Amygdala (tissue), 56 donors: ENCODE measurements at regions not wholly inside any gene's neighbourhood (a gene's known extent, or its start where the extent isn't known, plus 50 kb on each side); places are given as distances from the start of the nearest gene placed in this dataset.
"Not testable (repeated sequence)": the region's sequence is repeated elsewhere in the genome, so short reads cannot be mapped to it uniquely, and the experiment has no call there.

ENCODE experiments used
- DNase-seq, 56 donors: peaks; one replicate each; lab custom pipeline; 2025; lab: John Stamatoyannopoulos, UW

DNA sequence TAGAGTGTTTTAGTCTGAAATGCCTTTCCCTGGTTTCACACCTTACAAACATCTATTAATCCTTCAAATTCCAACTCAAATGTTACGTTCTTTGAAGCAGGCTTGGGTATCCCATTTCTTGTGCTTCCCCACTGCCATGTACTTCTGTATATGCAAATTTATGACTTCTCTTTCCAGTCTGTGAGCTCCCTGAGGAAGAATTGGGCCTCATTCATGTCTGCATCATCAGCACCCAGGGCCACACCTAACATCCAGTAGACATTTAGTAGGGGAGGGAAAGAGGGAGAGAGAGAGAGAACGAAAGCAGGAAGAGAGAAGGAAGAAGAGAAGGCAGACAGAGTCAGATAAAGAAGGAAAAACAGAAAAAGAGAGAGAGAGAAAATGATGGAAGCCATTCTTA, 53.3 kb upstream of the KY start:
- DNase-seq = no peak

DNA sequence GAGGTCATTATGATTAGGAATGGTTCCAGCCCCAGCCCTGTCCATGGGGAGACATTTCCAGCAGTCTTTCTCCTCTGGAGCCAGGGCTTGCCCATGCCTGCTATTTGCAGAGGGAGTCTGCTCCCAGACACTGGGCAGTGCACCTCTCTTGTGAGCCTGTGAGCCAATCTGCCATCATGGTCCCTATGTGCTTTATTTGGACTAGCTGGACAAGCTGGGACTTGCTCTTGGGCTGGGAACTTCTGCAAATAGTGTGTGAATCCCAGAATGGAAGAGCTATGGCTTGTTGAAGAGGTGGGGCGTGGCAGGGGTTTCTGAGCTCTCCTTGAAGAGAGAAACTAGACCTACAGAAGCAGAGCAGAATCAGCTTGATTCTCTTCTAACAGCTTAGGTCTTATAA, 53.7 kb upstream of the KY start:
- DNase-seq = no peak

DNA sequence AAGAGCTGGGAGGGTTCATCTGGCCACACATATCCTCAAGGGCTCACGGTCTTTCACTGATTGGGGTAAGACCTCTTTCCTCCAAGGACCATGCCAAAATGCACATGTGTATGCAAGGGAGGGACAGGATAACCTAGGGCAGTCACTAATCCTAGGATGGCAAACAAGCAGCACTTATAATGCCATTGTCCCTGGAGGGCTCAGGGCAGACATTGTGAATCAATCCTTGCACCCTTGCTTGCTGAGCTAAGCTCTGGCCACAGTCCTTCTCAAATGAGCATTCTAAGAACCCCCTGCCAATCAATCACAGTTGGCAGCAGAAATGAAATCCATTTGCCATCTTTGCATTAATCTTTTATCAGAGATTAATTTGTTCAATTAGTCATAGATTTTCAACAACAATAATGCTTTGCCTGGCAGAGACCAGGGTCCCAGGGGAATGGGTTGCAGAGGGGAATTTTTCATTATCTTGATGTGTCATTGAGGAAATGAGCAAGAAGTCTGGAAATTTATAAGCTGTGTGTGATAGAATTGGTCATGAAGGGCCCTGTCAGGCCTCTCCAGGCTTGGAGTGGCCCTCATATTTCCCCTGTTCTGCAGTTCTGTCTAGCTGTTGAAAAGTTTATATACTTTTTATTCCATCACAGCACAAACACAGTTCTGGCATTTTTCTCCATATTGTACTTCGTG, 57.2 kb upstream of the KY start:
- DNase-seq = no peak

DNA sequence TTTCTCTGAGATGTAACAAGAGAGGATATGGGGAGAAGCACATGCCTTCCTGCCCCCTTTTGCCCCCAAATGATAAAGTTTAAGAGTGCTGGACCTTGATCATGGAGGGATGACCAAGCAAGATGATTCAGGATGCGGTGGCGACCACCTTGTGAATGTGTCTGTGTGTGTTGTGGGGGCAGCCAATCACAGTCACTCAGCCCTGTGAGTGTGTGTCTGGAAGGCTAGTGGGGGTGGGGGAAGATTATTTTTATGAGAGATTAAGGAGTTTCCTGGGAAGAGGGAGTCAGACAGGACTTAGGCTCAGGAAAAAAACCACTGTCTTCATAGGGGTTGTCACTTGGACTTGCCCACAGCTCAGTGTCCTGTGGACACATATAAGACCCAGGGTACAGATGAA, 57.8 kb upstream of the KY start:
- DNase-seq = no peak

DNA sequence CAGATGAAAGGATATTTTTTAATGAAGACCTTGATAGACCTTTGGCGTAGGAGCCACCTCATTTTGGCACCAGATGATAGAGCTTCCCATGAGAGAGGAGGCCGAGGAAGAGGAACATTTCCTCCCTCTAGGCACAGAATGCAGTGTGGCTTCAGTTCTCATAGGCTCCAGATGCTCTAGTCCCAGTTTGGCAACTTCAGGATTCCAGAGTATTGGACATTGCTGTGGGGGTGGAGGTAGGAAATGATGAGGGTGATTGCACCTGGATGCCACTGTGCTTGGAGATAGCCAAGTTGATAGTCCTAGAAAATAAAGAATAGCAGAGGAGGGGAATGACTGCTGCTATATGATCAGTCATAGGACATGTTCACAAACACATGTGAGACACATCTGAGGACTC, 58.3 kb upstream of the KY start:
- no peak for DNase-seq

DNA sequence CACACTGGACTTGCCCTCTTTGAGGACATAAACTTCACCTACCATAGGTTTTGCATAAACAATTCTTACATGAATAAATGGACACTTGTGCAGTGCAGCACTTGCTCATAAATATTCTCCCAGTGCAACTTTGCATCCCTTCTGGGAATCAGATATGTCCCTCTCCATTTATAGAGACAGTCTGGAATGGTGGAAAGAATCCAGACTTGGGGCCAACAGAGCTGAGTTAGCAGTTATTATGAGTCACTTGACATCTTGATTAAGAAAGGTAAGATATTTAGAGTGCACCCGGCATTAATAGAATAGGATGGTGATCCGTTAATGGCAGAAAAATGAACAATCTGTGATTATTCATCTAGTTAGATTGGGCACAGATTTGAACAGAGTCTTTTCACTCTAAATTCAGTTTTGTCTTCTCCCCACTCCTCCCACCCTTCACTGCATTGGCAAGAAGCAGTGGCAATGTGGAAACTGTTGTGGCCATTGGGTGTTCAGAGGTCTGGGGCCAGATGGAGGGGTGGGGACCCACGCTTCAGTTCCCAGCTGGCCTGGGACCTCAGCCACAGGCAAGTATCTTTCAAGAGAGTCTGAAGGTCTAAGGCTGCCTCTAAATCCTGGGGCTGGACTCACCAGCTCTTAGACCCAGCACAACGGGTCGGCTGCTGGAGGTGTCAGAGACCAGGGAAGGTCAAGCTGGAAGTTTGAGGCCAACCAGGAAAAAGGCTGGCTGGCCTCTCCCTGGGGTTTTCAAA, 58.9 kb upstream of the KY start:
- peak in 1 of 56 donors; percentile 8 for DNase-seq

DNA sequence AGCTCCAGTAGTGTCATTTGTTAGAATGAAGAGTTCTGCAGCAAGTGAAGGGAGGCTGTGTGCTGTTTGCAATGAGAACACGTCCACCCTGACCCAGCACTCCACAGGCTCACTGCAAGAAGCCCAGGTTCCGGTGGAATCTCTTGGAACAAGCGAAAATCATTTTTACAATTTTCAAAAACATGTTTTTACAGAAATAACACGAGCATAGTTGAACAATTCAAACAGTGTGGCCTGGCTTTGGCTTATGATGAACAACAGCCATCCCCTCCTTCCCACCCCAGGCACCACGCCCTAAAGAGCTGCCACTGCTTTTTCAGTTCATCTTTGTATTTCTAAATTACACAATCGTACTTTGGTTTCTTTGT, 59.5 kb upstream of the KY start:
- no peak for DNase-seq

DNA sequence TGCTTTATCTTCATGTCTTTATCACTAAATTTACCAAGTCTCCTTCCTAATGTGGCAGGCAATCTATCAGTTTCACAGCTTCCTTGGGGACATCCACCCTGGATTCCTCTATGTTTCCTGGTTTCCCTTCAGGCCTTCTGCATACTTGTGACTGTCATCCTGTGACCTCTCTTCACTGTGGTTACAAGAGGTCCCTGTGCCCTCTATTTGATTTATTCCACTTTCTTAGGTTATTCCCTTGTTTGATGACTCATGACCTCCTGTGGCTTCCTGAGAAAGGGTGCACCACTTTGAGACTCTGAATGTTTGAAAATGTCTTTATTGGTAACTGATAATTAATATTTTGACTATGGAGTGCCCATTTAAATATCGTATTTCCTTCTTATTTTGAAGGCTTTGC, 60.5 kb upstream of the KY start:
- no peak for DNase-seq

DNA sequence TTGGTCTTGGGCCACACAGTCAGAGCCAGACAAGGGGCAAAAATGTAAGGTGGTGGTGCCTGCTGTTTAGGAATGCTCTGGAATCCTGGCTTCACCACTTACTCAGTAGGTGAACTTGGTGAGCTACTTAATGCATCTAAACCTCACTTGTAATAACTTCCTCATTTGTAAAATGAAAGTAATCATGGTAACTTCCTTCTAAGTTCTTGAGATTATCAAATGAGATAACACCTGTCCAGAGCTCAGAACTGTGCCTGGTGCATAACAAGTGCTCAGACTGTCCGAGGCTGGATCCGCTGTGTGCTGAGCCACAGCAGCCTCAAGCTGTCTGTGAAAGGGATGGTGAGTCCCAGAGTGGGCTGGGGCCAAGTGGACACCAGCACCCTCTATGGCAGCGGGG, 62.8 kb upstream of the KY start:
- no peak for DNase-seq

DNA sequence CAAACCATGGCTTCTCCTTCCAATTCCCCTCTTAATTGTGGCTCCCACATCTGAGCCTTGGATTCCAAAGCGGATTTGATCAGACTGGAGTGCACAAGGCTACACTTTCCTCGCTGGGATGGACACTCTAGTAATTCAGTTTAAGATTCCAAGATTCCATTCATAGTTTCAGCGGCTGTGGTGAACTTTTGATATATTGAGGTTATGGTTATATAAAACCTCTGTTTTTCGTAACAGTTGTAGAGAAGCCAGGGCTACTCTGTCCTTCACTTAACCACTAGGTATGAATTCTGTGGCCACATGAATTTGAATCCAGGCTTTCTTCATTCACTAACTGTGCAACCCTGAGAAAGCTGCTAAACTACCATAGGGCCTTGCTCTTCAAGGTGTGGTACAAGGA, 67.9 kb upstream of the KY start:
- DNase-seq = no peak

DNA sequence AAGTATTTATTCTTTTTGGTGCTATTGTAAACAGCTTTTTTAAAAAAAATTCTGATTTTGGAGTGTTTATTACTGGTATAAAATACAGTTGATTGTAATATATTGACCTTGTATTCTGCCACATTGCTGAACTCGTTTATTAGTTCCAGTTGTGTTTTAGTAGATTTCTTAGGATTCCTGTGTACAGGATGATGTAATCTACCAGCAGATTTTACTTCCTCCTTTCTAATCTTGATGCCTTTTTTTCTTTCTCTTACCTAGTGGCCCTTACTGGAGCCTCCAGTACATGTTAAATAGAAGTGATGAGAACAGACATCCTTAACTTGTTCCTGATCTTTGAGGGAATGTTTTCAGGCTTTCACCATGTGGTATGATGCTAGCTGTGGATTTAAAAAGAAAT, 70.4 kb upstream of the KY start:
- DNase-seq = no peak

DNA sequence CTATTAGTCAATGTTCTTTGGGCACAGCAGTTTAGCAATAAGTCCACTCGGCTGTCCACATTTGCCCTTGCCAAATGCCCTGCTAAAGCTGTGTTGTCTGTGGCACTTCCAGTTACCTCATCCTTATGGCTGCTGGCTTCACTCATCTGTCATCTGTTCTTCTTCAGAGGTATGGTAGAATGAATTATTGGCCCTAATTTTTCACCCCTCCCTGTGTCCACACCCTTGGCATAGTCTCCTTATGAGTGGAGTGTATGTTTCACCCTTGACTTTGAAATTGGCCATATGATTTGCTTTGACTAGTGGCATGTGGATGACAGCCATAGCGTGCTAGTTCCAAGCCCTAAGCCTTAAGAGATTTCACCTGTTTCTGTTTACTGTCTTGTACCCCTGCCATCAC, 72.1 kb upstream of the EPHB1 start:
- no peak for DNase-seq

DNA sequence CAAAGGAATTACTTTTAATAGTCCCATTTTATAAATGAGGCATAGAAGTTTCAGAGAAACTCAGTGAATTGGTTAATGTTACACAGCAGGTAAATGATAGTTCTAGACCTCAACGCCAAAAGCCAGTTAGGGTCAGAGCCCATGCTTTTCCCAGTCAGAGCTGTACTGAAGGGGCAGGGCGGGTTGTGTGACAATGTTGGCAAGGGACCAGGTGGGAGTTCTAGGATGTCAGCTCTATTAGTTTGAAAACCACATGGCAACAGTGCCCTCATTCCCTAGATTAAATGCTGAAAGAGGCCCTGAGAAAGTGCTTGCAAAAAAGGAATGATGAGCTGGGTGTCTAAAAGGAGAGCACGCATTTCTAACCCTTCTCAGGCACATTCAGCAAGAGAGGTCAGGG, 65.4 kb upstream of the EPHB1 start:
- no peak for DNase-seq

DNA sequence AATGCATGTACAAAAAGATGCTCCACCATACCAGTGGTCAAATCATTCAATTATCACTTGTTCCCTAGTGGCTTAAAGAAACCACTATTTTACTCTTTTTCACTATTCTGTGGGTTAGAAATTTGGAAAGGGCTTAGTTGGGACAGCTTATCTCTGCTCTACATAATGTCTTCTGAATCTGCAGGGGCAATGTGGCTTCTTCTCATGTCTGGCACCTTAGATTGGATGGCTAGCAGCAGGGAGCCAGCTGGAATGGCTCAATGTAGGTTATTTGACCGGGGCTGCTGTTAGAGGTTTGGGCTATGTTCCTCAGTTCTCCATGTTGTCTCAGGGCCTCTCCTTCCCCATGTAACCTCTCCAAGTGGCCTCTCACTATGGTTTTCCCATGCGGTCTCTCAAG, 57.5 kb upstream of the EPHB1 start:
- no peak for DNase-seq

DNA sequence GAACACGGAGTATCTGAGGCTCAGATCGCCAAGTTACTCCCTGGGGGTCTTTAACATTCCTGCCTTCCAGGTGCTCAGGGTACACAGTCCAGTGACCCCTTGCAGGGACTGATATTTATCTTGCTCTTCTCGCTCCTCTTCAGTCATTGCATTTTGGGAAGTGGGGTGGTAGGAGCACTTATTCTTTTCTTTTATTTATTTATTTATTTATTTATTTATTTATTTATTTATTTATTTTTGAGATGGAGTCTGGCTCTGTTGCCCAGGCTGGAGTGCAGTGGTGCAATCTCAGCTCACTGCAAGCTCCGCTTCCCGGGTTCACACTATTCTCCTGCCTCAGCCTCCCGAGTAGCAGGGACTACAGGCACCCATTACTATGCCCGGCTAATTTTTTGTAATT, 55.0 kb upstream of the EPHB1 start:
- not testable (repeated sequence) for DNase-seq

DNA sequence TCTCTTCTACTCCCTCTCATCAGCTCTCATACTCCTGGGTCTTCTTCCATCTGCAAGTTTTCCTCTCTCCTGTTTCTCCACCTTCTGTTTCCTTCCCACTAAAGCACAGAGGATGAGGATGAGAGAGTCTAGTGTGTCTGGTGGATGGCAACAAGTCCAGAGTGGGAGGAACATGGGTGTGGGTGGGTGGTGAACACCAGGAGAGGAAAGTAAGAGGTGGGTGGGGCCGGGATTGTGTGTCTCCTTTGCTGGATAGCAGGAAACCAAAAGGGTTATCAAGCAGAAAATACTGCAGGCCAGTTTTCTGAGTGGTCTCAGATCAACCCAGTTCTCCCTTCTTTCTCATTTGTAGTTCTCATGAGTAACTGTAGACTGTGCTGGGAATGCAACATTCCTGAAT, 52.9 kb upstream of the EPHB1 start:
- DNase-seq = no peak

DNA sequence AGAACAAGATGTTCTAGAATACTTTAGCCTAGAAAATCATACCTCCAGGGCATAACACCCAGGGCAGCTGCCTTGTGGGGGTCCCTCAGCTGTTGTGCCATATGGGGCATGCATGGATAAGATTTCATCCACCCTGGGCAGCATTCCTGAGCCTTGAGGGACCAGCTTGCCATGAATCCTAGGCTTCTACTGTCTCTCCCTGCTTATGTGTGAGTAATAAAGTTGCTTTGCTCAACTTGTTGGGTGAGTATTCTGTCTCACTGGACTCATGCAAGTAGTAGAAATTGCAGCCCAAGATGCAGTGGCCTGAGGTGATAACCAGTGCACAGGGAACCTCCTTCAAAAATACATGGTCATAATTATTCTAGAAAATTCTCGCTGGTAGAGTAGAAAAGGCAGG, 52.1 kb upstream of the EPHB1 start:
- DNase-seq = no peak
